ENCODE measurements at regions not wholly inside any gene's neighbourhood (a gene's known extent, or its start where the extent isn't known, plus 50 kb on each side); places are given as distances from the start of the nearest gene placed in this dataset.

- DNase-seq (ENCODE audit: low spot score), result peak; percentile 14
- Histone ChIP-seq H3K79me2 (replicated peaks; ENCODE audit: insufficient read depth) (no peaks in the 10 kb centered on the region), H2AFZ (no peak overlapping the region), H4K20me1 (replicated peaks; ENCODE audit: insufficient read depth) (no peaks in the 10 kb centered on the region), H3K9me2 (ENCODE audit: insufficient read depth) (peaks cover 3% of the 10 kb centered on the region; the same call in 1 of the 2 replicates), H3F3A (replicated peaks; ENCODE audit: low read depth) (no peaks in the 10 kb centered on the region), H3K4me3 (no peak overlapping the region), H3K4me2 (no peak overlapping the region), H3K27ac (ENCODE audit: low read depth) (no peak overlapping the region), H3K36me3 (ENCODE audit: insufficient read depth) (no peaks in the 10 kb centered on the region), H3K27me3 (ENCODE audit: insufficient read depth) (no peaks in the 10 kb centered on the region), H3K4me1 (ENCODE audit: insufficient read depth) (no peaks in the 10 kb centered on the region)
- peaks cover 4% of the 10 kb centered on the region for H3K27me3 Mint-ChIP-seq (ENCODE audit: insufficient read depth, low read depth, poor library complexity)
- peaks cover 4% of the 10 kb centered on the region; the same call in 2 of the 3 replicates for H3K36me3 Mint-ChIP-seq (ENCODE audit: low read depth)
- no peaks in the 10 kb centered on the region; the same call in 2 of the 3 replicates for H3K4me1 Mint-ChIP-seq
- no peaks in the 10 kb centered on the region; the same call in 2 of the 3 replicates for H3K9me3 Mint-ChIP-seq
- H3K27ac Mint-ChIP-seq, result no peak overlapping the region
- no peak overlapping the region for H3K4me3 Mint-ChIP-seq
- no peak for TF ChIP-seq EZH2phosphoT487 (IDR thresholded peaks at IDR 0.05; ENCODE audit: unreplicated experiment)
- TF ChIP-seq EZH2 (IDR thresholded peaks at IDR 0.05; ENCODE audit: low read depth, unreplicated experiment), result no peak
- ATAC-seq, result no peak
These were observed 337.4 kb downstream of the CRPPA start for GRCh38 chr7:16083931-16084330.

DNA sequence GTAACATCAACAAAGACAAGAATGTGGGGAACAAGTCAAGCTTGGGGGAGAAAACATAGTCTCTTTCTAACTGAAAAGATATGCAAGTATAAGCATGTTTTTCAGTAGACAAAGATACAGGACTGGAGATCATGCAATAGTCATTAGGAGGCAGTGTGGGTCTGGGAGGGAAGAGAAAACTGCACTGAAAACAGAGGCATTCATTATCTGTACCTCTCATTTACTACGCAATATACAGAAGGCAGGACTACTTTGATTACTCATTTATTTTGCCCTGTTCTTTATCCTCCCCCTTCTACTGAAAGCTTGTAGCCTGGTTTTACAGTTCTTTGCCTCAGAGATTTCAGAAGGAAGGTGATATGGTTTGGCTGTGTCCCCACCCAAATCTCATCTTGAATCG is 341.2 kb downstream of the CRPPA start:
- H3K4me3 Mint-ChIP-seq, result no peak overlapping the region
- H2AFZ ChIP-seq, result no peak overlapping the region
- H3K4me2 ChIP-seq, result no peak overlapping the region
- no peak overlapping the region for H3K27ac ChIP-seq (ENCODE audit: low read depth)
- peaks cover 3% of the 10 kb centered on the region; the same call in 1 of the 2 replicates for H3K9me2 ChIP-seq (ENCODE audit: insufficient read depth)
- no peaks in the 10 kb centered on the region for H3K36me3 ChIP-seq (ENCODE audit: insufficient read depth)
- H3K4me1 ChIP-seq (ENCODE audit: insufficient read depth), result 0 out of 2 replicates have a peak, but pooled peaks cover 8% of the 10 kb centered on the region
- peaks cover 4% of the 10 kb centered on the region for H3K27me3 Mint-ChIP-seq (ENCODE audit: insufficient read depth, low read depth, poor library complexity)
- H3K4me3 ChIP-seq, result no peak overlapping the region
- peaks cover 3% of the 10 kb centered on the region; the same call in 1 of the 3 replicates for H3K9me3 Mint-ChIP-seq
- H4K20me1 ChIP-seq (replicated peaks; ENCODE audit: insufficient read depth), result no peaks in the 10 kb centered on the region
- ATAC-seq (no peak), DNase-seq (ENCODE audit: low spot score) (no peak)
- peaks cover 9% of the 10 kb centered on the region for H3K4me1 Mint-ChIP-seq
- no peaks in the 10 kb centered on the region for H3F3A ChIP-seq (replicated peaks; ENCODE audit: low read depth)
- H3K27ac Mint-ChIP-seq, result no peak overlapping the region
- no peak for TF ChIP-seq NANOG (IDR thresholded peaks at IDR 0.05; ENCODE audit: borderline replicate concordance)
- TF ChIP-seq JUNB (IDR thresholded peaks at IDR 0.05; ENCODE audit: unreplicated experiment), result no peak
- TF ChIP-seq CREB1 (CRISPR knock-in tag; IDR thresholded peaks at IDR 0.05; ENCODE audit: low read depth), result no peak
- no peak for TF ChIP-seq ZNF114 (CRISPR knock-in tag; IDR thresholded peaks at IDR 0.05)
- TF ChIP-seq, protein P1, sequence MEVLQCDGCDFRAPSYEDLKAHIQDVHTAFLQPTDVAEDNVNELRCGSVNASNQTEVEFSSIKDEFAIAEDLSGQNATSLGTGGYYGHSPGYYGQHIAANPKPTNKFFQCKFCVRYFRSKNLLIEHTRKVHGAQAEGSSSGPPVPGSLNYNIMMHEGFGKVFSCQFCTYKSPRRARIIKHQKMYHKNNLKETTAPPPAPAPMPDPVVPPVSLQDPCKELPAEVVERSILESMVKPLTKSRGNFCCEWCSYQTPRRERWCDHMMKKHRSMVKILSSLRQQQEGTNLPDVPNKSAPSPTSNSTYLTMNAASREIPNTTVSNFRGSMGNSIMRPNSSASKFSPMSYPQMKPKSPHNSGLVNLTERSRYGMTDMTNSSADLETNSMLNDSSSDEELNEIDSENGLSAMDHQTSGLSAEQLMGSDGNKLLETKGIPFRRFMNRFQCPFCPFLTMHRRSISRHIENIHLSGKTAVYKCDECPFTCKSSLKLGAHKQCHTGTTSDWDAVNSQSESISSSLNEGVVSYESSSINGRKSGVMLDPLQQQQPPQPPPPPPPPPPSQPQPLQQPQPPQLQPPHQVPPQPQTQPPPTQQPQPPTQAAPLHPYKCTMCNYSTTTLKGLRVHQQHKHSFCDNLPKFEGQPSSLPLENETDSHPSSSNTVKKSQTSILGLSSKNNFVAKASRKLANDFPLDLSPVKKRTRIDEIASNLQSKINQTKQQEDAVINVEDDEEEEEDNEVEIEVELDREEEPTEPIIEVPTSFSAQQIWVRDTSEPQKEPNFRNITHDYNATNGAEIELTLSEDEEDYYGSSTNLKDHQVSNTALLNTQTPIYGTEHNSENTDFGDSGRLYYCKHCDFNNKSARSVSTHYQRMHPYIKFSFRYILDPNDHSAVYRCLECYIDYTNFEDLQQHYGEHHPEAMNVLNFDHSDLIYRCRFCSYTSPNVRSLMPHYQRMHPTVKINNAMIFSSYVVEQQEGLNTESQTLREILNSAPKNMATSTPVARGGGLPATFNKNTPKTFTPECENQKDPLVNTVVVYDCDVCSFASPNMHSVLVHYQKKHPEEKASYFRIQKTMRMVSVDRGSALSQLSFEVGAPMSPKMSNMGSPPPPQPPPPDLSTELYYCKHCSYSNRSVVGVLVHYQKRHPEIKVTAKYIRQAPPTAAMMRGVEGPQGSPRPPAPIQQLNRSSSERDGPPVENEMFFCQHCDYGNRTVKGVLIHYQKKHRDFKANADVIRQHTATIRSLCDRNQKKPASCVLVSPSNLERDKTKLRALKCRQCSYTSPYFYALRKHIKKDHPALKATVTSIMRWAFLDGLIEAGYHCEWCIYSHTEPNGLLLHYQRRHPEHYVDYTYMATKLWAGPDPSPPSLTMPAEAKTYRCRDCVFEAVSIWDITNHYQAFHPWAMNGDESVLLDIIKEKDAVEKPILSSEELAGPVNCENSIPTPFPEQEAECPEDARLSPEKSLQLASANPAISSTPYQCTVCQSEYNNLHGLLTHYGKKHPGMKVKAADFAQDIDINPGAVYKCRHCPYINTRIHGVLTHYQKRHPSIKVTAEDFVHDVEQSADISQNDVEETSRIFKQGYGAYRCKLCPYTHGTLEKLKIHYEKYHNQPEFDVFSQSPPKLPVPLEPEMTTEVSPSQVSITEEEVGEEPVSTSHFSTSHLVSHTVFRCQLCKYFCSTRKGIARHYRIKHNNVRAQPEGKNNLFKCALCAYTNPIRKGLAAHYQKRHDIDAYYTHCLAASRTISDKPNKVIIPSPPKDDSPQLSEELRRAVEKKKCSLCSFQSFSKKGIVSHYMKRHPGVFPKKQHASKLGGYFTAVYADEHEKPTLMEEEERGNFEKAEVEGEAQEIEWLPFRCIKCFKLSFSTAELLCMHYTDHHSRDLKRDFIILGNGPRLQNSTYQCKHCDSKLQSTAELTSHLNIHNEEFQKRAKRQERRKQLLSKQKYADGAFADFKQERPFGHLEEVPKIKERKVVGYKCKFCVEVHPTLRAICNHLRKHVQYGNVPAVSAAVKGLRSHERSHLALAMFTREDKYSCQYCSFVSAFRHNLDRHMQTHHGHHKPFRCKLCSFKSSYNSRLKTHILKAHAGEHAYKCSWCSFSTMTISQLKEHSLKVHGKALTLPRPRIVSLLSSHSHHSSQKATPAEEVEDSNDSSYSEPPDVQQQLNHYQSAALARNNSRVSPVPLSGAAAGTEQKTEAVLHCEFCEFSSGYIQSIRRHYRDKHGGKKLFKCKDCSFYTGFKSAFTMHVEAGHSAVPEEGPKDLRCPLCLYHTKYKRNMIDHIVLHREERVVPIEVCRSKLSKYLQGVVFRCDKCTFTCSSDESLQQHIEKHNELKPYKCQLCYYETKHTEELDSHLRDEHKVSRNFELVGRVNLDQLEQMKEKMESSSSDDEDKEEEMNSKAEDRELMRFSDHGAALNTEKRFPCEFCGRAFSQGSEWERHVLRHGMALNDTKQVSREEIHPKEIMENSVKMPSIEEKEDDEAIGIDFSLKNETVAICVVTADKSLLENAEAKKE (CRISPR knock-in tag; IDR thresholded peaks at IDR 0.05), result no peak
- TF ChIP-seq POLR2AphosphoS5 (IDR thresholded peaks at IDR 0.05; ENCODE audit: low read depth), result no peak
- TF ChIP-seq, protein P2, sequence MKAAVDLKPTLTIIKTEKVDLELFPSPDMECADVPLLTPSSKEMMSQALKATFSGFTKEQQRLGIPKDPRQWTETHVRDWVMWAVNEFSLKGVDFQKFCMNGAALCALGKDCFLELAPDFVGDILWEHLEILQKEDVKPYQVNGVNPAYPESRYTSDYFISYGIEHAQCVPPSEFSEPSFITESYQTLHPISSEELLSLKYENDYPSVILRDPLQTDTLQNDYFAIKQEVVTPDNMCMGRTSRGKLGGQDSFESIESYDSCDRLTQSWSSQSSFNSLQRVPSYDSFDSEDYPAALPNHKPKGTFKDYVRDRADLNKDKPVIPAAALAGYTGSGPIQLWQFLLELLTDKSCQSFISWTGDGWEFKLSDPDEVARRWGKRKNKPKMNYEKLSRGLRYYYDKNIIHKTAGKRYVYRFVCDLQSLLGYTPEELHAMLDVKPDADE (IDR thresholded peaks at IDR 0.05), result no peak
- no peak for TF ChIP-seq EZH2 (IDR thresholded peaks at IDR 0.05; ENCODE audit: low read depth, unreplicated experiment)
- H3K36me3 Mint-ChIP-seq (ENCODE audit: low read depth), result peaks cover 6% of the 10 kb centered on the region; the same call in 2 of the 3 replicates
- H3K27me3 ChIP-seq (ENCODE audit: insufficient read depth), result no peaks in the 10 kb centered on the region
- no peaks in the 10 kb centered on the region for H3K79me2 ChIP-seq (replicated peaks; ENCODE audit: insufficient read depth)

Measured in GM23338 (cell line).